Breast epithelium (tissue), 3 donors: ENCODE measurements at regions not wholly inside any gene's neighbourhood (a gene's known extent, or its start where the extent isn't known, plus 50 kb on each side); places are given as distances from the start of the nearest gene placed in this dataset.

ENCODE experiments used
- CTCF ChIP-seq, 3 donors: fragments of 450-650 bp; IDR thresholded peaks; one replicate each; pipeline ENCODE4 v1.5.1; 2016 to 2017; ENCODE audit warnings: antibody characterized with exemption in 3 of 3, mild to moderate bottlenecking in 3 of 3, moderate library complexity in 3 of 3
- POLR2AphosphoS5 ChIP-seq, 3 donors: sonication (generic); formaldehyde crosslinking; IDR thresholded peaks; one replicate each; pipeline ENCODE4 v1.6.1; 2017; ENCODE audit warnings: antibody characterized with exemption in 3 of 3

GRCh38 chr4:14087459-14087858 lies 459.9 kb upstream of the BOD1L1 start:
- TF ChIP-seq CTCF (IDR thresholded peaks at IDR 0.05) (no peak), POLR2AphosphoS5 (IDR thresholded peaks at IDR 0.05) (no peak)
